HFF-Myc (cell line): ENCODE measurements at regions not wholly inside any gene's neighbourhood (a gene's known extent, or its start where the extent isn't known, plus 50 kb on each side); places are given as distances from the start of the nearest gene placed in this dataset.

ENCODE experiments used
- DNase-seq: peaks from one replicate; pipeline ENCODE4 v3.0.0-alpha.2; 2011; ENCODE audit warnings: low read depth; ENCODE audit errors: extremely low read depth
- H3K4me3 ChIP-seq: replicated peaks from 2 replicates; pipeline ENCODE4 v1.5.1; 2011; ENCODE audit warnings: low read depth, mild to moderate bottlenecking, control low read depth, low read length
- TF ChIP-seq, protein P1 (sequence below): IDR thresholded peaks from 2 replicates; pipeline ENCODE4 v1.5.1; 2012; ENCODE audit warnings: mild to moderate bottlenecking, low read depth, low read length, control low read depth; ENCODE audit errors: missing control alignments

DNA sequence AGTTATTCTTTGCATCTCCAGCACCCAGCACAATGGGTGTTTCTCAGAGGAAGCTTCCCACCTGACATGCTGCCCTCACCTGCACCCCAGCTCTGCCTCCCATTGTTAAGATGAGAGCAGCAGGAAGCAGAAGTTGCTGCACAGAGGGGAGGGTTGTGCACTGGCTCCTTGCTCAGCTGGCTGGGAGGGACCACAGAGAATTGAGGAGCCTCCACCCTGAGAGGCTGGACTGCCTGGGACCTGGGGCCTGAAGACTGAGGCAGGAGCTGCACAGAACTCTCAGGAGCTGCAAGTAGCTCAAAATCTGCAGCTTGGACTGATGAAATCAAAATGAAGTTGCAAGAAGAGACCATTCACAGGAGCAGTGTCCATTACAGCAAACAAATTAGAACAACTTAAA lies 222.3 kb upstream of the LINGO1 start:
- TF ChIP-seq, protein P1, sequence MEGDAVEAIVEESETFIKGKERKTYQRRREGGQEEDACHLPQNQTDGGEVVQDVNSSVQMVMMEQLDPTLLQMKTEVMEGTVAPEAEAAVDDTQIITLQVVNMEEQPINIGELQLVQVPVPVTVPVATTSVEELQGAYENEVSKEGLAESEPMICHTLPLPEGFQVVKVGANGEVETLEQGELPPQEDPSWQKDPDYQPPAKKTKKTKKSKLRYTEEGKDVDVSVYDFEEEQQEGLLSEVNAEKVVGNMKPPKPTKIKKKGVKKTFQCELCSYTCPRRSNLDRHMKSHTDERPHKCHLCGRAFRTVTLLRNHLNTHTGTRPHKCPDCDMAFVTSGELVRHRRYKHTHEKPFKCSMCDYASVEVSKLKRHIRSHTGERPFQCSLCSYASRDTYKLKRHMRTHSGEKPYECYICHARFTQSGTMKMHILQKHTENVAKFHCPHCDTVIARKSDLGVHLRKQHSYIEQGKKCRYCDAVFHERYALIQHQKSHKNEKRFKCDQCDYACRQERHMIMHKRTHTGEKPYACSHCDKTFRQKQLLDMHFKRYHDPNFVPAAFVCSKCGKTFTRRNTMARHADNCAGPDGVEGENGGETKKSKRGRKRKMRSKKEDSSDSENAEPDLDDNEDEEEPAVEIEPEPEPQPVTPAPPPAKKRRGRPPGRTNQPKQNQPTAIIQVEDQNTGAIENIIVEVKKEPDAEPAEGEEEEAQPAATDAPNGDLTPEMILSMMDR = no peak
- H3K4me3 ChIP-seq = no peak overlapping the region
- DNase-seq = no peak

DNA sequence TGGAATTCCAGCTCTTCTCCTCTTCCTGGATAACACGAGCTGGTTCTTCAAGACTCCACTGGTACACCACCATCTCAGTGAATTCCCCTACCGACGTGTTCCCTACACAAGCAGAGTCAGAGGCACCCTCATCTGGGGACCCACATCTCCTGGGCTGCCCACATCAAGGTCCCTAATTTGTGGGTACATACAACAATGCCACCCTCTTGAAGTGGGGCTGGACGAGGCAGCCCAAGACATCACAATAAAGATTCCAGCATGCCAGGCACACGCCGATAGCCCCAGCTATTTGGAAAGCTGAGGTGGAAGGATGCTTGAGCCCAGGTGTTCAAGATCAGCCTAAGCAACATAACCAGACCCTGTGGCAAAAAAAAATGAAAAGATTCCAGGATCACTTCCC lies 221.2 kb upstream of the LINGO1 start:
- no peak for DNase-seq
- H3K4me3 ChIP-seq = no peak overlapping the region
- TF ChIP-seq, protein P1 = no peak

DNA sequence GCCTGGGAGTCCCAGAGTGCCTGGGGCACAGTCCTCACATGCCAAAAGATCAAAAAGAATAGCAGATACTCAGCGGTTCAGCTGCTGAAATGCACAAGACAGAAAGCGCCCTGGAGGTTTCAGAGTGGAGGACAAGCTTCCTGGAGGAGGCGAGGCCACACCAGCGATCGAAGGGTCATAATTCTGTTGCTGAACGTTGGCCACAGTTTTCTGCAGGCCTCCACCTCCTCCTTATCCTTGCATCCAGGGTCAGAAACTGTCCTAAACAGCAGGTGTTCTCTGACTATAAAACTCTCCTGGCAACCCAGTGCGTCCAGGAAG lies 220.3 kb upstream of the LINGO1 start:
- TF ChIP-seq, protein P1 = no peak
- no peak overlapping the region for H3K4me3 ChIP-seq
- DNase-seq = no peak

DNA sequence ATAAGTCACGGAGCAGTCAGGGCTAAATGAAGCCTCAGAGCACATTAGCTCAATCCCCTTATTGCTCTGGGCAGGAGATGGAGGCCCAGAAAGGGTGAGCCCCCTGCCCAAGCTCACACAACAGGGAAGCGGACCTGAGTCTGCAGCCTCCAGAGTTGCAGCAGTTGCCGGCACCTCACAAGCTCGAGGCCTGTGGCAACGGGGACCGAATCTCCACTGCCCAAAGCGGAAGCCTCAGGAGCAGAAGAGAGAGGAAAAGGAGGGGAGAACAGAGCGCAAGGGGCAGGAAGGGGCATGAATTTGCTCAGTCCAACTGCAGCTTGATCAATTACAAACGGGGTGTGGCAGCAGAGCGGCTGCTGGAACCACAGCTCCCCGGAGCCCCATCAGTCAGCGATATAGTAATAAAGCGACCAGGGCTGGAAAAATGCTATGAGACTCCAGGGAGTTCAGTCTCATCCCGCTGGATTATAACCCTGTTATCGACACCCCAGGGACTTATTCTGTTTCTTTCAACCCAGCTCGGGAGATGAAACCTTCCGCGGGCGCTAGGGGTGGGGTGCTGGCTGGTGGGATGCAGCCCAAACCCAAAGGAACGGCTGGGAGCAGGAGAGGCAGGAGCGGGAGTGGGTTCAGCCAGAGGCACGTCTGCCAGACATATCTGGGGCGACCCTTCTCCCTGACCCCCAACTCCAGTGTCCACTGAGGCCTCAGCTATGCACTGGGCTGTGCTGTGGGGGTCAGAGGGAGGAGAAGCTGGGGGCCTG lies 219.7 kb upstream of the LINGO1 start:
- TF ChIP-seq, protein P1 = no peak

DNA sequence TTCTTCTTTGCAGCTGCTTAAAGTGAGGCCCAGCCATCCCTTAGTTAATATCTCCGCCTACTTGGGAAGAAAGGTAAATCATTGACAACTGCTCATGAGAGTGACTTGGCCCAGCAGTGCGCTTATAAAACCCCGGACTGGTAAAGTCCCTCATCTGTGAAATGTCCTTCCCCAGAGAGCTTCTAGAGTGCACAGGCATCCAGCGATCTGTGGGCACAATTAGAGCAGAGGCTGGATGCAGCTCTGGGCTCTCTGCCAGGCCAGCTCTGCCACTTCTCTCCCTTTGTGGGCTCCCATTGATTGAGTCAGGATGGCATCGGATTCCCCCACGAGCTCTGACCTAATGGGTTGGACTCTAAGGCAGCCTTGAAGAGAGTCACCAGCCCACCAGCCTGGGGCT lies 219.0 kb upstream of the LINGO1 start:
- no peak for DNase-seq
- TF ChIP-seq, protein P1 = no peak
- no peak overlapping the region for H3K4me3 ChIP-seq

More for the DNA sequence above, 219.7 kb upstream of the LINGO1 start:
- H3K4me3 ChIP-seq = no peak overlapping the region
- no peak for DNase-seq

- H3K4me3 ChIP-seq = no peak overlapping the region
- no peak for DNase-seq
- TF ChIP-seq, protein P1 = no peak
These were observed 218.4 kb upstream of the LINGO1 start for GRCh38 chr15:77851086-77851485.

- TF ChIP-seq, protein P1 = no peak
- H3K4me3 ChIP-seq = no peak overlapping the region
- no peak for DNase-seq
These were observed 214.3 kb upstream of the LINGO1 start for GRCh38 chr15:77846986-77847385.
